ENCODE measurements at regions not wholly inside any gene's neighbourhood (a gene's known extent, or its start where the extent isn't known, plus 50 kb on each side); places are given as distances from the start of the nearest gene placed in this dataset.

DNA sequence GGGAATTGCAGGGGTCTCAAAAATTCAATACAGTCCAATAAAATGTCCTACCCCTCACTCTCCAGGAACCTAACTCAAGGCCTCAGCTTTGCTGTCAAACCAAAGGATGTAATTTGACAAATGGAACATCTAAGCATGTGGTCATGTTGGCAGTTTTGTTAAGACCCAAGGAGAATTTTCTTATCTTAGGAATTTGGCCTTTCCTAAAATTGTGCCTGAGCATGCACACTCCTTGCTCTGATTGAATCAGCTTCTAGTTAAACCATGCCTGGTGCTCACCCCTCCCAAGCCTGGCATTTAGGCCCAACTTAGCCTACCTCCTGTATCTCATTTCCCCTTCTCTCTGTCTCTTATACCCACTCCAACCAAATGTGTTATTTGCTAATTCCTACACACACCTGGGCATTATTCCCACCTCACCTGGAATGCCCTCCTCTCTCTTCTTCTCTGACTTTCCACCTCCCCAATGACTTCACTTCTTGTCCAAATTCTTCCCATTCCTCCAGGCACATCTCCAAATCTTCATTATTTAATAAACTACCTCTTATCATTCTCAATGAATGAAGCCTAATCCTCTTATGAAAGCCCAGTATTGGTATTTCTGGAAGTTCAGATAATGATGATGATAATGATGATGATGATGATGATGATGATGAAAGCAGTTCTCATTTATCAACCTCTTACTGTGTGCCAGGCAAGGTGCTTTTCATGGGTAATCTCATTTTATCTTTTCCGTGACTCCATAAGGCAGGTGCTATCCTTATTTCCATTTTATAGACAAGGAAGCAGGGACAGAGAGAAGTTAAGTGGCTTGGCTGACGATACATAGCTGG, 178.0 kb upstream of the IRX6 start:
- Histone ChIP-seq H3K27me3 (ENCODE audit: control insufficient read depth, insufficient read depth, low read length) (no peaks in the 10 kb centered on the region; the same call in 1 of the 2 replicates), H3K27ac (ENCODE audit: low read length) (no peak overlapping the region), H3K36me3 (ENCODE audit: control insufficient read depth, insufficient read depth, low read length) (no peaks in the 10 kb centered on the region), H3K4me1 (ENCODE audit: control insufficient read depth, insufficient read depth, low read length) (no peaks in the 10 kb centered on the region), H3K4me3 (ENCODE audit: low read depth in 2 of 2, low read length in 2 of 2) (no peak overlapping the region), H3K9me3 (ENCODE audit: control insufficient read depth, insufficient read depth, low read depth, low read length) (no peaks in the 10 kb centered on the region)
- intact Hi-C loops (cut with micrococcal nuclease; ENCODE audit: unreplicated experiment): no loop called here
- DNase-seq (ENCODE audit: low read depth, low spot score): no peak
- in situ Hi-C loops (cut with HindIII; ENCODE audit: low pct_unique_long_range_greater_than_20kb, low sequenced_read_pairs): no loop called here
- BruUV-seq (replicated peaks): no TSS peak
- no peak for ATAC-seq
- no peak for TF ChIP-seq POLR2AphosphoS5 (IDR thresholded peaks at IDR 0.05; ENCODE audit: low read depth, low read length)
- no peak for TF ChIP-seq SIN3A (IDR thresholded peaks at IDR 0.05; ENCODE audit: borderline replicate concordance, insufficient read depth, low read depth, low read length)
- TF ChIP-seq CTCF (IDR thresholded peaks at IDR 0.05): no peak
- no peak for TF ChIP-seq TCF7L2 (IDR thresholded peaks at IDR 0.05; ENCODE audit: low read depth, low read length)
- TF ChIP-seq, protein P1, sequence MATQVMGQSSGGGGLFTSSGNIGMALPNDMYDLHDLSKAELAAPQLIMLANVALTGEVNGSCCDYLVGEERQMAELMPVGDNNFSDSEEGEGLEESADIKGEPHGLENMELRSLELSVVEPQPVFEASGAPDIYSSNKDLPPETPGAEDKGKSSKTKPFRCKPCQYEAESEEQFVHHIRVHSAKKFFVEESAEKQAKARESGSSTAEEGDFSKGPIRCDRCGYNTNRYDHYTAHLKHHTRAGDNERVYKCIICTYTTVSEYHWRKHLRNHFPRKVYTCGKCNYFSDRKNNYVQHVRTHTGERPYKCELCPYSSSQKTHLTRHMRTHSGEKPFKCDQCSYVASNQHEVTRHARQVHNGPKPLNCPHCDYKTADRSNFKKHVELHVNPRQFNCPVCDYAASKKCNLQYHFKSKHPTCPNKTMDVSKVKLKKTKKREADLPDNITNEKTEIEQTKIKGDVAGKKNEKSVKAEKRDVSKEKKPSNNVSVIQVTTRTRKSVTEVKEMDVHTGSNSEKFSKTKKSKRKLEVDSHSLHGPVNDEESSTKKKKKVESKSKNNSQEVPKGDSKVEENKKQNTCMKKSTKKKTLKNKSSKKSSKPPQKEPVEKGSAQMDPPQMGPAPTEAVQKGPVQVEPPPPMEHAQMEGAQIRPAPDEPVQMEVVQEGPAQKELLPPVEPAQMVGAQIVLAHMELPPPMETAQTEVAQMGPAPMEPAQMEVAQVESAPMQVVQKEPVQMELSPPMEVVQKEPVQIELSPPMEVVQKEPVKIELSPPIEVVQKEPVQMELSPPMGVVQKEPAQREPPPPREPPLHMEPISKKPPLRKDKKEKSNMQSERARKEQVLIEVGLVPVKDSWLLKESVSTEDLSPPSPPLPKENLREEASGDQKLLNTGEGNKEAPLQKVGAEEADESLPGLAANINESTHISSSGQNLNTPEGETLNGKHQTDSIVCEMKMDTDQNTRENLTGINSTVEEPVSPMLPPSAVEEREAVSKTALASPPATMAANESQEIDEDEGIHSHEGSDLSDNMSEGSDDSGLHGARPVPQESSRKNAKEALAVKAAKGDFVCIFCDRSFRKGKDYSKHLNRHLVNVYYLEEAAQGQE (IDR thresholded peaks at IDR 0.05; ENCODE audit: insufficient read depth in 1 of 2, low read depth in 2 of 2, low read length in 1 of 2): no peak
- ChIA-PET CTCF (no interaction called here), POLR2A (no interaction called here)

DNA sequence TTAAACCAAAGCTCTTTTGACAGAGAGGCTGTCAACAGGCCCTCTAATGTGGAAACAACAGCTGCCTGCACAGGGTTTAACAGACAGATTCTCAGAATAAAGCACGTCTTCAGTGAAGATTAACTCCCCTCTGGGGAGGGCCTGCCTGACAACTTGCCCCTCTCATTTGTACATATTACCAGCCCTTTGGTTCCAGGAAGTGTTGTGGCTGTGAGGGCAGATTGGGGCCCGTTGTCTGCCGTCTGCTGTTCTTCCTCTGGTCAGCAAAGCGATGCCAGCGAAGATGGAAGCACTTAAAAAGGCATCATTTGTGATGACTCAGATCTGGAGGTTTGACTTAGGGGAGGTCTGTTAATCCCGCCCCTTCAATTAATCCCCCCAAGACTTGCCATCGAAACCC, 177.0 kb upstream of the IRX6 start:
- Histone ChIP-seq H3K9me3 (ENCODE audit: control insufficient read depth, insufficient read depth, low read depth, low read length) (no peaks in the 10 kb centered on the region), H3K4me1 (ENCODE audit: control insufficient read depth, insufficient read depth, low read length) (no peaks in the 10 kb centered on the region), H3K27me3 (ENCODE audit: control insufficient read depth, insufficient read depth, low read length) (no peaks in the 10 kb centered on the region; the same call in 1 of the 2 replicates), H3K36me3 (ENCODE audit: control insufficient read depth, insufficient read depth, low read length) (no peaks in the 10 kb centered on the region), H3K27ac (ENCODE audit: low read length) (no peak overlapping the region), H3K4me3 (ENCODE audit: low read depth in 2 of 2, low read length in 2 of 2) (no peak overlapping the region)
- TF ChIP-seq TCF7L2 (IDR thresholded peaks at IDR 0.05; ENCODE audit: low read depth, low read length) (no peak), CTCF (IDR thresholded peaks at IDR 0.05) (no peak), SIN3A (IDR thresholded peaks at IDR 0.05; ENCODE audit: borderline replicate concordance, insufficient read depth, low read depth, low read length) (no peak)
- TF ChIP-seq, protein P1 (IDR thresholded peaks at IDR 0.05; ENCODE audit: insufficient read depth in 1 of 2, low read depth in 2 of 2, low read length in 1 of 2): no peak
- DNase-seq (ENCODE audit: low read depth, low spot score): no peak
- BruUV-seq (replicated peaks): no TSS peak
- CTCF ChIA-PET: no interaction called here
- POLR2A ChIA-PET: no interaction called here
- in situ Hi-C loops (cut with HindIII; ENCODE audit: low pct_unique_long_range_greater_than_20kb, low sequenced_read_pairs) (no loop called here), intact Hi-C loops (cut with micrococcal nuclease; ENCODE audit: unreplicated experiment) (no loop called here)
- no peak for ATAC-seq

Measured in Panc1 (cell line).